ENCODE measurements at regions not wholly inside any gene's neighbourhood (a gene's known extent, or its start where the extent isn't known, plus 50 kb on each side); places are given as distances from the start of the nearest gene placed in this dataset.

- Histone ChIP-seq H3K4me3 (ENCODE audit: insufficient read depth, low read length, poor library complexity, severe bottlenecking) (no peak overlapping the region), H3K4me2 (ENCODE audit: low read depth, low read length, poor library complexity, severe bottlenecking) (no peak overlapping the region), H2AFZ (ENCODE audit: low read depth, low read length, severe bottlenecking) (no peak overlapping the region), H4K20me1 (ENCODE audit: low read depth, low read length) (no peaks in the 10 kb centered on the region), H3K27ac (ENCODE audit: low read depth, low read length) (no peak overlapping the region), H3K36me3 (ENCODE audit: low read length) (no peaks in the 10 kb centered on the region), H3K9ac (ENCODE audit: low read length) (no peak overlapping the region), H3K9me3 (ENCODE audit: insufficient read depth, low read length) (no peaks in the 10 kb centered on the region), H3F3A (ENCODE audit: insufficient read depth) (no peaks in the 10 kb centered on the region), H3K27me3 (ENCODE audit: low read length) (no peaks in the 10 kb centered on the region), H3K9me2 (replicated peaks; ENCODE audit: insufficient read depth, low read length) (no peaks in the 10 kb centered on the region), H3K79me2 (ENCODE audit: insufficient read depth, low read length) (no peaks in the 10 kb centered on the region)
- no peak for TF ChIP-seq EZH2phosphoT487 (conservative IDR thresholded peaks at IDR 0.05; ENCODE audit: low read length)
- no peak for TF ChIP-seq CTCF (IDR thresholded peaks at IDR 0.05; ENCODE audit: insufficient read depth, low read length, poor library complexity, severe bottlenecking)
Observed at GRCh38 chr7:136412952-136413351, 435.8 kb upstream of the MTPN start.

- Histone ChIP-seq H3F3A (ENCODE audit: insufficient read depth) (no peaks in the 10 kb centered on the region), H3K9me2 (replicated peaks; ENCODE audit: insufficient read depth, low read length) (no peaks in the 10 kb centered on the region), H3K79me2 (ENCODE audit: insufficient read depth, low read length) (no peaks in the 10 kb centered on the region), H3K27ac (ENCODE audit: low read depth, low read length) (no peak overlapping the region), H4K20me1 (ENCODE audit: low read depth, low read length) (no peaks in the 10 kb centered on the region), H3K9me3 (ENCODE audit: insufficient read depth, low read length) (no peaks in the 10 kb centered on the region), H3K4me3 (ENCODE audit: insufficient read depth, low read length, poor library complexity, severe bottlenecking) (no peak overlapping the region), H3K9ac (ENCODE audit: low read length) (no peak overlapping the region), H3K36me3 (ENCODE audit: low read length) (no peaks in the 10 kb centered on the region), H3K27me3 (ENCODE audit: low read length) (no peaks in the 10 kb centered on the region), H3K4me2 (ENCODE audit: low read depth, low read length, poor library complexity, severe bottlenecking) (peak overlapping the region; percentile 29), H2AFZ (ENCODE audit: low read depth, low read length, severe bottlenecking) (peak overlapping the region; percentile 71)
- TF ChIP-seq EZH2phosphoT487 (conservative IDR thresholded peaks at IDR 0.05; ENCODE audit: low read length) (no peak), CTCF (IDR thresholded peaks at IDR 0.05; ENCODE audit: insufficient read depth, low read length, poor library complexity, severe bottlenecking) (peak; percentile 71)
Observed at GRCh38 chr7:136405931-136406777, 429.0 kb upstream of the MTPN start.

GRCh38 chr7:136403591-136403990 lies 426.4 kb upstream of the MTPN start:
- Histone ChIP-seq H3F3A (ENCODE audit: insufficient read depth) (no peaks in the 10 kb centered on the region), H3K79me2 (ENCODE audit: insufficient read depth, low read length) (no peaks in the 10 kb centered on the region), H3K36me3 (ENCODE audit: low read length) (no peaks in the 10 kb centered on the region), H2AFZ (ENCODE audit: low read depth, low read length, severe bottlenecking) (no peak overlapping the region), H3K27ac (ENCODE audit: low read depth, low read length) (no peak overlapping the region), H3K9ac (ENCODE audit: low read length) (no peak overlapping the region), H3K9me3 (ENCODE audit: insufficient read depth, low read length) (no peaks in the 10 kb centered on the region), H4K20me1 (ENCODE audit: low read depth, low read length) (no peaks in the 10 kb centered on the region), H3K27me3 (ENCODE audit: low read length) (no peaks in the 10 kb centered on the region), H3K9me2 (replicated peaks; ENCODE audit: insufficient read depth, low read length) (no peaks in the 10 kb centered on the region), H3K4me3 (ENCODE audit: insufficient read depth, low read length, poor library complexity, severe bottlenecking) (no peak overlapping the region), H3K4me2 (ENCODE audit: low read depth, low read length, poor library complexity, severe bottlenecking) (no peak overlapping the region)
- TF ChIP-seq EZH2phosphoT487 (conservative IDR thresholded peaks at IDR 0.05; ENCODE audit: low read length) (no peak), CTCF (IDR thresholded peaks at IDR 0.05; ENCODE audit: insufficient read depth, low read length, poor library complexity, severe bottlenecking) (no peak)
